ENCODE measurements at regions not wholly inside any gene's neighbourhood (a gene's known extent, or its start where the extent isn't known, plus 50 kb on each side); places are given as distances from the start of the nearest gene placed in this dataset.

GRCh38 chr16:66240631-66241395 is 125.7 kb upstream of the CDH5 start:
- DNase-seq, result no peak

- DNase-seq, result no peak
Measured at GRCh38 chr16:66240088-66240487, 126.4 kb upstream of the CDH5 start.

- no peak for DNase-seq
Measured at GRCh38 chr16:66238696-66239095, 127.8 kb upstream of the CDH5 start.

- DNase-seq, result no peak
Measured at GRCh38 chr16:66236301-66236700, 130.2 kb upstream of the CDH5 start.

- DNase-seq, result no peak
Measured at GRCh38 chr16:66231452-66232160, 134.9 kb upstream of the CDH5 start.

GRCh38 chr16:66229651-66230050 is 136.8 kb upstream of the CDH5 start:
- DNase-seq, result no peak

- no peak for DNase-seq
Measured at GRCh38 chr16:66228792-66229191, 137.7 kb upstream of the CDH5 start.

- DNase-seq, result no peak
Measured at GRCh38 chr16:66227766-66228530, 138.5 kb upstream of the CDH5 start.

- no peak for DNase-seq
Measured at GRCh38 chr16:66226762-66227161, 139.7 kb upstream of the CDH5 start.

GRCh38 chr16:66225696-66226095 is 140.8 kb upstream of the CDH5 start:
- no peak for DNase-seq

GRCh38 chr16:66224626-66225025 is 141.9 kb upstream of the CDH5 start:
- no peak for DNase-seq

- DNase-seq, result no peak
Measured at GRCh38 chr16:66224186-66224585, 142.3 kb upstream of the CDH5 start.

- DNase-seq, result no peak
Measured at GRCh38 chr16:66223176-66223780, 143.2 kb upstream of the CDH5 start.

GRCh38 chr16:66222756-66223155 is 143.7 kb upstream of the CDH5 start:
- no peak for DNase-seq

- DNase-seq, result no peak
Measured at GRCh38 chr16:66220702-66221101, 145.8 kb upstream of the CDH5 start.

GRCh38 chr16:66219491-66219890 is 147.0 kb upstream of the CDH5 start:
- DNase-seq, result no peak

GRCh38 chr16:66212428-66212827 is 154.1 kb upstream of the CDH5 start:
- DNase-seq, result no peak

- no peak for DNase-seq
Measured at GRCh38 chr16:66211651-66212050, 154.8 kb upstream of the CDH5 start.

- DNase-seq, result no peak
Measured at GRCh38 chr16:66207883-66208265, 158.6 kb upstream of the CDH5 start.

GRCh38 chr16:66207139-66207882 is 159.2 kb upstream of the CDH5 start:
- DNase-seq, result no peak

- DNase-seq, result no peak
Measured at GRCh38 chr16:66206363-66206762, 160.1 kb upstream of the CDH5 start.
